SK-N-SH (cell line): ENCODE measurements at regions not wholly inside any gene's neighbourhood (a gene's known extent, or its start where the extent isn't known, plus 50 kb on each side); places are given as distances from the start of the nearest gene placed in this dataset.

ENCODE experiments used
- CTCF ChIA-PET: fragments of 300-600, 350-600 bp; formaldehyde crosslinking; extraction: SDS; loops from one replicate; lab custom pipeline; 2021; lab: Yijun Ruan, JAX
- POLR2A ChIA-PET: fragments of 350-600 bp; sonication (Branson Sonifier 250); formaldehyde crosslinking; extraction: SDS; loops from one replicate; lab custom pipeline; 2020; ENCODE audit warnings: antibody characterized with exemption, inconsistent platforms; lab: Yijun Ruan, JAX
- DNase-seq: peaks from one replicate; pipeline ENCODE4 v3.0.0; 2012
- H2AFZ ChIP-seq: fragments of 200-600 bp; sonication (generic); 2 replicates; pipeline ENCODE4 v1.8.1; 2016; ENCODE audit warnings: antibody characterized with exemption, mild to moderate bottlenecking, low read depth
- H3F3A ChIP-seq: fragments of 200-600 bp; sonication (generic); replicated peaks from 2 replicates; pipeline ENCODE3; 2016; ENCODE audit warnings: antibody characterized with exemption, mild to moderate bottlenecking; ENCODE audit not compliant: insufficient read depth
- H3K27ac ChIP-seq, 2 experiments: fragments of 200-500 bp in 1 of 2; fragments of 200-600 bp in 1 of 2; sonication (Bioruptor generic) in 1 of 2; sonication (generic), shearing (Covaris generic) in 1 of 2; 2 replicates each; pipeline versions ENCODE4 v1.5.1 to v1.6.1; 2014 to 2016; ENCODE audit warnings: low read depth in 2 of 2, inconsistent platforms in 1 of 2, low read length in 1 of 2, mild to moderate bottlenecking in 1 of 2, mixed read lengths in 1 of 2
- H3K27me3 ChIP-seq: fragments of 200-600 bp; sonication (generic), shearing (Covaris generic); 2 replicates; pipeline ENCODE4 v1.6.1; 2016; ENCODE audit warnings: mixed run types; ENCODE audit not compliant: insufficient read depth
- H3K36me3 ChIP-seq, 2 experiments: fragments of 200-500 bp in 1 of 2; fragments of 200-600 bp in 1 of 2; sonication (Bioruptor generic) in 1 of 2; sonication (generic) in 1 of 2; replicated peaks in 1 of 2; 2 replicates each; pipeline versions ENCODE3 to v1.5.1; 2014 to 2016; ENCODE audit warnings: low read length in 1 of 2, mild to moderate bottlenecking in 1 of 2; ENCODE audit not compliant: insufficient read depth in 2 of 2, control insufficient read depth in 1 of 2
- H3K4me1 ChIP-seq, 2 experiments: fragments of 200-500 bp in 1 of 2; fragments of 200-600 bp in 1 of 2; sonication (Bioruptor generic) in 1 of 2; sonication (generic), shearing (Covaris generic) in 1 of 2; 2 replicates each; pipeline versions ENCODE4 v1.5.1 to v1.6.1; 2014 to 2016; ENCODE audit warnings: low read depth in 1 of 2, low read length in 1 of 2, mixed run types in 1 of 2; ENCODE audit not compliant: insufficient read depth in 2 of 2, control insufficient read depth in 1 of 2
- H3K4me2 ChIP-seq: fragments of 200-600 bp; sonication (generic), shearing (Covaris generic); 2 replicates; pipeline ENCODE4 v1.6.1; 2017; ENCODE audit warnings: mixed run types
- H3K4me3 ChIP-seq, 2 experiments: fragments of 200-500 bp in 1 of 2; fragments of 200-600 bp in 1 of 2; sonication (Bioruptor generic) in 1 of 2; sonication (generic), shearing (Covaris generic) in 1 of 2; 2 replicates each; pipeline versions ENCODE4 v1.5.1 to v1.8.1; 2014 to 2016; ENCODE audit warnings: low read depth in 2 of 2, inconsistent platforms in 1 of 2, low read length in 1 of 2, mild to moderate bottlenecking in 1 of 2, mixed read lengths in 1 of 2, moderate library complexity in 1 of 2
- H3K79me2 ChIP-seq: fragments of 200-600 bp; sonication (generic); 2 replicates; pipeline ENCODE4 v1.8.1; 2017; ENCODE audit warnings: mild to moderate bottlenecking; ENCODE audit not compliant: insufficient read depth
- H3K9ac ChIP-seq: fragments of 200-600 bp; sonication (generic); 2 replicates; pipeline ENCODE4 v1.6.1; 2017; ENCODE audit warnings: mixed run types
- H3K9me2 ChIP-seq: fragments of 200-600 bp; sonication (generic); 2 replicates; pipeline ENCODE4 v1.6.1; 2017; ENCODE audit warnings: mixed run types
- H3K9me3 ChIP-seq: fragments of 200-600 bp; sonication (generic); 2 replicates; pipeline ENCODE4 v1.6.1; 2017; ENCODE audit warnings: mixed run types, mild to moderate bottlenecking, moderate library complexity
- H4K20me1 ChIP-seq: fragments of 200-600 bp; sonication (generic); 2 replicates; pipeline ENCODE4 v1.6.1; 2017; ENCODE audit warnings: mild to moderate bottlenecking, mixed run types; ENCODE audit not compliant: insufficient read depth
- ELF1 ChIP-seq: IDR thresholded peaks from 2 replicates; pipeline ENCODE4 v1.4.0; 2012
- FOXJ3 ChIP-seq: sonication (generic); formaldehyde crosslinking; IDR thresholded peaks from 2 replicates; pipeline ENCODE4 v1.5.1; 2020; ENCODE audit warnings: mild to moderate bottlenecking, missing genetic modification reagents
- FOXM1 ChIP-seq: IDR thresholded peaks from 2 replicates; pipeline ENCODE4 v1.4.0; 2012; ENCODE audit warnings: low read depth, mild to moderate bottlenecking
- GABPA ChIP-seq: IDR thresholded peaks from 2 replicates; pipeline ENCODE4 v1.4.0; 2012; ENCODE audit warnings: low read depth, mild to moderate bottlenecking
- JUND ChIP-seq: IDR thresholded peaks from 2 replicates; pipeline ENCODE4 v1.4.0; 2012
- MXI1 ChIP-seq: IDR thresholded peaks from 2 replicates; pipeline ENCODE4 v1.6.1; 2012; ENCODE audit warnings: mild to moderate bottlenecking, low read depth, low read length, improper control_type of control experiment
- POLR2AphosphoS5 ChIP-seq: IDR thresholded peaks from 2 replicates; pipeline ENCODE4 v1.6.1; 2012; ENCODE audit warnings: low read depth, low read length
- RAD21 ChIP-seq: IDR thresholded peaks from 2 replicates; pipeline ENCODE4 v1.6.1; 2012; ENCODE audit warnings: mild to moderate bottlenecking, low read length
- RXRA ChIP-seq: IDR thresholded peaks from 2 replicates; pipeline ENCODE4 v1.4.0; 2012; ENCODE audit warnings: low read depth, mild to moderate bottlenecking, borderline replicate concordance
- SIN3A ChIP-seq: IDR thresholded peaks from 2 replicates; pipeline ENCODE4 v1.6.1; 2012; ENCODE audit warnings: low read depth, mild to moderate bottlenecking, low read length, moderate library complexity, borderline replicate concordance
- TCF12 ChIP-seq: IDR thresholded peaks from 2 replicates; pipeline ENCODE4 v1.4.0; 2012
- YY1 ChIP-seq: IDR thresholded peaks from 2 replicates; pipeline ENCODE4 v1.4.0; 2012; ENCODE audit warnings: low read depth, mild to moderate bottlenecking
- WGBS: methylation state at CpG from one replicate; pipeline ENCODE4 v1.1.6; 2017; ENCODE audit warnings: low lambda C conversion rate; 5-methylcytosine and 5-hydroxymethylcytosine counted together
- TF ChIP-seq, protein P1 (sequence below): fragments of 150-350 bp; IDR thresholded peaks from 2 replicates; pipeline ENCODE4 v1.6.1; 2017; ENCODE audit warnings: antibody characterized with exemption, low read length, low read depth, borderline replicate concordance
- TF ChIP-seq, protein P2 (sequence below): fragments of 200-600 bp; sonication (generic); IDR thresholded peaks from 2 replicates; pipeline ENCODE4 v1.6.1; 2017; ENCODE audit warnings: antibody characterized with exemption, mild to moderate bottlenecking, moderate library complexity
- TF ChIP-seq, protein P3 (sequence below): IDR thresholded peaks from 2 replicates; pipeline ENCODE4 v1.6.1; 2012; ENCODE audit warnings: mild to moderate bottlenecking, low read depth, low read length, moderate library complexity
- TF ChIP-seq, protein P4 (sequence below): IDR thresholded peaks from 2 replicates; pipeline ENCODE4 v1.4.0; 2012; ENCODE audit warnings: low read depth
- TF ChIP-seq, protein P5 (sequence below): IDR thresholded peaks from 2 replicates; pipeline ENCODE4; 2012
- TF ChIP-seq, protein P6 (sequence below): fragments of 150-350 bp; IDR thresholded peaks from 2 replicates; pipeline ENCODE4 v1.6.1; 2016; ENCODE audit warnings: mild to moderate bottlenecking, low read depth, low read length
- TF ChIP-seq, protein P7 (sequence below): IDR thresholded peaks from 2 replicates; pipeline ENCODE4 v1.4.0; 2012; ENCODE audit warnings: low read depth, borderline replicate concordance

DNA sequence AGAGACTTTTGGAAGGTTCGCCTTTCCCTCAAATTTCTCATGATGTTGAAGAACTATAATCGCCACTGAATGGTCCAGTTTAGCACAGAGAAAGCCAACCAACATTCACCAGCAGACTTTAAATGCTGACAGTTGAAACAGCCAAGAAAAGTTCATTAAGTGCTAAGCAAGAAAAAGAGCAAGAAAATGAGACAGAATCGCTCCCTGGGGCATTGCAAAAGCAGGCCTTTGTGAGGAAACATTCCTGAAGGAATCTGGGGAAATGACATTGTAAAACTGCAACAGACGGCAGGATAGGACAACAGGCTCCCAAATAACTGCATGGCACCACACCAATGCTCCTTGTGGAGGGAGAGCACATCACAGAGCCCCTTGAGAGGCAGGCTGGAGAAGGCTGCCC is 269.3 kb upstream of the ID2 start:
- H4K20me1 ChIP-seq, result no peaks in the 10 kb centered on the region
- peaks cover 0 to 3% of the 10 kb centered on the region in 2 experiments; a peak in 2 of 4 replicates for H3K4me1 ChIP-seq
- WGBS, result 62% methylated on average over 4 of the region's 4 CpGs
- H2AFZ ChIP-seq, result no peak overlapping the region
- no peak overlapping the region for H3K27ac ChIP-seq
- no peaks in the 10 kb centered on the region for H3K27me3 ChIP-seq
- no peak overlapping the region for H3K9ac ChIP-seq
- ChIA-PET CTCF (no interaction called here), POLR2A (no interaction called here)
- no peak overlapping the region for H3K4me3 ChIP-seq
- H3K36me3 ChIP-seq, result no peaks in the 10 kb centered on the region
- TF ChIP-seq SIN3A (no peak), GABPA (no peak), FOXJ3 (CRISPR knock-in tag) (no peak), FOXM1 (no peak), YY1 (no peak), RAD21 (no peak), MXI1 (no peak), TCF12 (no peak), JUND (no peak), RXRA (no peak), ELF1 (no peak), POLR2AphosphoS5 (no peak)
- TF ChIP-seq, protein P1, sequence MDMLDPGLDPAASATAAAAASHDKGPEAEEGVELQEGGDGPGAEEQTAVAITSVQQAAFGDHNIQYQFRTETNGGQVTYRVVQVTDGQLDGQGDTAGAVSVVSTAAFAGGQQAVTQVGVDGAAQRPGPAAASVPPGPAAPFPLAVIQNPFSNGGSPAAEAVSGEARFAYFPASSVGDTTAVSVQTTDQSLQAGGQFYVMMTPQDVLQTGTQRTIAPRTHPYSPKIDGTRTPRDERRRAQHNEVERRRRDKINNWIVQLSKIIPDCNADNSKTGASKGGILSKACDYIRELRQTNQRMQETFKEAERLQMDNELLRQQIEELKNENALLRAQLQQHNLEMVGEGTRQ, result no peak
- TF ChIP-seq, protein P2, sequence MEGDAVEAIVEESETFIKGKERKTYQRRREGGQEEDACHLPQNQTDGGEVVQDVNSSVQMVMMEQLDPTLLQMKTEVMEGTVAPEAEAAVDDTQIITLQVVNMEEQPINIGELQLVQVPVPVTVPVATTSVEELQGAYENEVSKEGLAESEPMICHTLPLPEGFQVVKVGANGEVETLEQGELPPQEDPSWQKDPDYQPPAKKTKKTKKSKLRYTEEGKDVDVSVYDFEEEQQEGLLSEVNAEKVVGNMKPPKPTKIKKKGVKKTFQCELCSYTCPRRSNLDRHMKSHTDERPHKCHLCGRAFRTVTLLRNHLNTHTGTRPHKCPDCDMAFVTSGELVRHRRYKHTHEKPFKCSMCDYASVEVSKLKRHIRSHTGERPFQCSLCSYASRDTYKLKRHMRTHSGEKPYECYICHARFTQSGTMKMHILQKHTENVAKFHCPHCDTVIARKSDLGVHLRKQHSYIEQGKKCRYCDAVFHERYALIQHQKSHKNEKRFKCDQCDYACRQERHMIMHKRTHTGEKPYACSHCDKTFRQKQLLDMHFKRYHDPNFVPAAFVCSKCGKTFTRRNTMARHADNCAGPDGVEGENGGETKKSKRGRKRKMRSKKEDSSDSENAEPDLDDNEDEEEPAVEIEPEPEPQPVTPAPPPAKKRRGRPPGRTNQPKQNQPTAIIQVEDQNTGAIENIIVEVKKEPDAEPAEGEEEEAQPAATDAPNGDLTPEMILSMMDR, result no peak
- TF ChIP-seq, protein P3, sequence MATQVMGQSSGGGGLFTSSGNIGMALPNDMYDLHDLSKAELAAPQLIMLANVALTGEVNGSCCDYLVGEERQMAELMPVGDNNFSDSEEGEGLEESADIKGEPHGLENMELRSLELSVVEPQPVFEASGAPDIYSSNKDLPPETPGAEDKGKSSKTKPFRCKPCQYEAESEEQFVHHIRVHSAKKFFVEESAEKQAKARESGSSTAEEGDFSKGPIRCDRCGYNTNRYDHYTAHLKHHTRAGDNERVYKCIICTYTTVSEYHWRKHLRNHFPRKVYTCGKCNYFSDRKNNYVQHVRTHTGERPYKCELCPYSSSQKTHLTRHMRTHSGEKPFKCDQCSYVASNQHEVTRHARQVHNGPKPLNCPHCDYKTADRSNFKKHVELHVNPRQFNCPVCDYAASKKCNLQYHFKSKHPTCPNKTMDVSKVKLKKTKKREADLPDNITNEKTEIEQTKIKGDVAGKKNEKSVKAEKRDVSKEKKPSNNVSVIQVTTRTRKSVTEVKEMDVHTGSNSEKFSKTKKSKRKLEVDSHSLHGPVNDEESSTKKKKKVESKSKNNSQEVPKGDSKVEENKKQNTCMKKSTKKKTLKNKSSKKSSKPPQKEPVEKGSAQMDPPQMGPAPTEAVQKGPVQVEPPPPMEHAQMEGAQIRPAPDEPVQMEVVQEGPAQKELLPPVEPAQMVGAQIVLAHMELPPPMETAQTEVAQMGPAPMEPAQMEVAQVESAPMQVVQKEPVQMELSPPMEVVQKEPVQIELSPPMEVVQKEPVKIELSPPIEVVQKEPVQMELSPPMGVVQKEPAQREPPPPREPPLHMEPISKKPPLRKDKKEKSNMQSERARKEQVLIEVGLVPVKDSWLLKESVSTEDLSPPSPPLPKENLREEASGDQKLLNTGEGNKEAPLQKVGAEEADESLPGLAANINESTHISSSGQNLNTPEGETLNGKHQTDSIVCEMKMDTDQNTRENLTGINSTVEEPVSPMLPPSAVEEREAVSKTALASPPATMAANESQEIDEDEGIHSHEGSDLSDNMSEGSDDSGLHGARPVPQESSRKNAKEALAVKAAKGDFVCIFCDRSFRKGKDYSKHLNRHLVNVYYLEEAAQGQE, result no peak
- TF ChIP-seq, protein P4, sequence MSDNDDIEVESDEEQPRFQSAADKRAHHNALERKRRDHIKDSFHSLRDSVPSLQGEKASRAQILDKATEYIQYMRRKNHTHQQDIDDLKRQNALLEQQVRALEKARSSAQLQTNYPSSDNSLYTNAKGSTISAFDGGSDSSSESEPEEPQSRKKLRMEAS, result no peak
- TF ChIP-seq, protein P5, sequence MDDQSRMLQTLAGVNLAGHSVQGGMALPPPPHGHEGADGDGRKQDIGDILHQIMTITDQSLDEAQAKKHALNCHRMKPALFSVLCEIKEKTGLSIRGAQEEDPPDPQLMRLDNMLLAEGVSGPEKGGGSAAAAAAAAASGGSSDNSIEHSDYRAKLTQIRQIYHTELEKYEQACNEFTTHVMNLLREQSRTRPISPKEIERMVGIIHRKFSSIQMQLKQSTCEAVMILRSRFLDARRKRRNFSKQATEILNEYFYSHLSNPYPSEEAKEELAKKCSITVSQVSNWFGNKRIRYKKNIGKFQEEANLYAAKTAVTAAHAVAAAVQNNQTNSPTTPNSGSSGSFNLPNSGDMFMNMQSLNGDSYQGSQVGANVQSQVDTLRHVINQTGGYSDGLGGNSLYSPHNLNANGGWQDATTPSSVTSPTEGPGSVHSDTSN, result no peak
- TF ChIP-seq, protein P6, sequence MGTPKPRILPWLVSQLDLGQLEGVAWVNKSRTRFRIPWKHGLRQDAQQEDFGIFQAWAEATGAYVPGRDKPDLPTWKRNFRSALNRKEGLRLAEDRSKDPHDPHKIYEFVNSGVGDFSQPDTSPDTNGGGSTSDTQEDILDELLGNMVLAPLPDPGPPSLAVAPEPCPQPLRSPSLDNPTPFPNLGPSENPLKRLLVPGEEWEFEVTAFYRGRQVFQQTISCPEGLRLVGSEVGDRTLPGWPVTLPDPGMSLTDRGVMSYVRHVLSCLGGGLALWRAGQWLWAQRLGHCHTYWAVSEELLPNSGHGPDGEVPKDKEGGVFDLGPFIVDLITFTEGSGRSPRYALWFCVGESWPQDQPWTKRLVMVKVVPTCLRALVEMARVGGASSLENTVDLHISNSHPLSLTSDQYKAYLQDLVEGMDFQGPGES, result no peak
- TF ChIP-seq, protein P7, sequence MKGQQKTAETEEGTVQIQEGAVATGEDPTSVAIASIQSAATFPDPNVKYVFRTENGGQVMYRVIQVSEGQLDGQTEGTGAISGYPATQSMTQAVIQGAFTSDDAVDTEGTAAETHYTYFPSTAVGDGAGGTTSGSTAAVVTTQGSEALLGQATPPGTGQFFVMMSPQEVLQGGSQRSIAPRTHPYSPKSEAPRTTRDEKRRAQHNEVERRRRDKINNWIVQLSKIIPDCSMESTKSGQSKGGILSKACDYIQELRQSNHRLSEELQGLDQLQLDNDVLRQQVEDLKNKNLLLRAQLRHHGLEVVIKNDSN, result no peak
- no peak for DNase-seq
- no peaks in the 10 kb centered on the region for H3K9me2 ChIP-seq
- no peak overlapping the region for H3K4me2 ChIP-seq
- no peaks in the 10 kb centered on the region for H3F3A ChIP-seq
- H3K79me2 ChIP-seq, result no peaks in the 10 kb centered on the region
- H3K9me3 ChIP-seq, result no peaks in the 10 kb centered on the region
